ENCODE measurements at regions not wholly inside any gene's neighbourhood (a gene's known extent, or its start where the extent isn't known, plus 50 kb on each side); places are given as distances from the start of the nearest gene placed in this dataset.

- intact Hi-C loops (cut with micrococcal nuclease; ENCODE audit: unreplicated experiment), result no loop called here
- CTCF ChIA-PET, result no interaction called here
- no peaks in the 10 kb centered on the region for H3K27me3 ChIP-seq (replicated peaks; ENCODE audit: insufficient read depth, low read depth, low read length, poor library complexity)
Measured at GRCh38 chr16:35636480-35637230, 2177.2 kb downstream of the TP53TG3F start.

GRCh38 chr16:35637683-35638082 lies 2178.3 kb downstream of the TP53TG3F start:
- Histone ChIP-seq H3K4me3 (ENCODE audit: low read depth, low read length, poor library complexity, severe bottlenecking) (no peak overlapping the region), H3K27ac (ENCODE audit: low read depth, low read length, poor library complexity, severe bottlenecking) (no peak overlapping the region), H3K9me3 (ENCODE audit: low read depth, low read length, poor library complexity, severe bottlenecking) (peaks cover 68% of the 10 kb centered on the region), H3K4me1 (ENCODE audit: insufficient read depth, low read length, poor library complexity, severe bottlenecking) (no peaks in the 10 kb centered on the region), H3K36me3 (ENCODE audit: insufficient read depth, low read length, poor library complexity, severe bottlenecking) (no peaks in the 10 kb centered on the region), H3K27me3 (replicated peaks; ENCODE audit: insufficient read depth, low read depth, low read length, poor library complexity) (no peaks in the 10 kb centered on the region)
- no TSS peak for BruUV-seq (replicated peaks)
- POLR2A ChIA-PET (ENCODE audit: low non-redundant PET), result no interaction called here
- CTCF ChIA-PET, result no interaction called here
- intact Hi-C loops (cut with micrococcal nuclease; ENCODE audit: unreplicated experiment), result no loop called here
- TF ChIP-seq CTCF (conservative IDR thresholded peaks at IDR 0.05; ENCODE audit: low read depth, low read length), result no peak
- TF ChIP-seq EZH2 (IDR thresholded peaks at IDR 0.05; ENCODE audit: borderline replicate concordance, low read depth, low read length, poor library complexity, severe bottlenecking), result no peak
- no peak for DNase-seq (ENCODE audit: low spot score)

More at GRCh38 chr16:35636480-35637230, 2177.2 kb downstream of the TP53TG3F start:
- POLR2A ChIA-PET (ENCODE audit: low non-redundant PET), result no interaction called here
- H3K27ac ChIP-seq (ENCODE audit: low read depth, low read length, poor library complexity, severe bottlenecking), result no peak overlapping the region
- peaks cover 59% of the 10 kb centered on the region for H3K9me3 ChIP-seq (ENCODE audit: low read depth, low read length, poor library complexity, severe bottlenecking)
- DNase-seq (ENCODE audit: low spot score), result no peak
- H3K4me3 ChIP-seq (ENCODE audit: low read depth, low read length, poor library complexity, severe bottlenecking), result no peak overlapping the region
- H3K36me3 ChIP-seq (ENCODE audit: insufficient read depth, low read length, poor library complexity, severe bottlenecking), result no peaks in the 10 kb centered on the region
- BruUV-seq (replicated peaks), result no TSS peak
- H3K4me1 ChIP-seq (ENCODE audit: insufficient read depth, low read length, poor library complexity, severe bottlenecking), result no peaks in the 10 kb centered on the region
- TF ChIP-seq CTCF (conservative IDR thresholded peaks at IDR 0.05; ENCODE audit: low read depth, low read length) (no peak), EZH2 (IDR thresholded peaks at IDR 0.05; ENCODE audit: borderline replicate concordance, low read depth, low read length, poor library complexity, severe bottlenecking) (no peak)

- ChIA-PET CTCF (no interaction called here), POLR2A (ENCODE audit: low non-redundant PET) (no interaction called here)
- intact Hi-C loops (cut with micrococcal nuclease; ENCODE audit: unreplicated experiment), result no loop called here
- no peak overlapping the region for H3K4me3 ChIP-seq (ENCODE audit: low read depth, low read length, poor library complexity, severe bottlenecking)
- H3K36me3 ChIP-seq (ENCODE audit: insufficient read depth, low read length, poor library complexity, severe bottlenecking), result no peaks in the 10 kb centered on the region
- no peak for TF ChIP-seq CTCF (conservative IDR thresholded peaks at IDR 0.05; ENCODE audit: low read depth, low read length)
- TF ChIP-seq EZH2 (IDR thresholded peaks at IDR 0.05; ENCODE audit: borderline replicate concordance, low read depth, low read length, poor library complexity, severe bottlenecking), result no peak
- H3K9me3 ChIP-seq (ENCODE audit: low read depth, low read length, poor library complexity, severe bottlenecking), result peaks cover 71% of the 10 kb centered on the region
- H3K27me3 ChIP-seq (replicated peaks; ENCODE audit: insufficient read depth, low read depth, low read length, poor library complexity), result no peaks in the 10 kb centered on the region
- no peaks in the 10 kb centered on the region for H3K4me1 ChIP-seq (ENCODE audit: insufficient read depth, low read length, poor library complexity, severe bottlenecking)
- no TSS peak for BruUV-seq (replicated peaks)
- DNase-seq (ENCODE audit: low spot score), result no peak
- no peak overlapping the region for H3K27ac ChIP-seq (ENCODE audit: low read depth, low read length, poor library complexity, severe bottlenecking)
Measured at GRCh38 chr16:35639233-35640205, 2180.1 kb downstream of the TP53TG3F start.
